ENCODE measurements at regions not wholly inside any gene's neighbourhood (a gene's known extent, or its start where the extent isn't known, plus 50 kb on each side); places are given as distances from the start of the nearest gene placed in this dataset.

DNA sequence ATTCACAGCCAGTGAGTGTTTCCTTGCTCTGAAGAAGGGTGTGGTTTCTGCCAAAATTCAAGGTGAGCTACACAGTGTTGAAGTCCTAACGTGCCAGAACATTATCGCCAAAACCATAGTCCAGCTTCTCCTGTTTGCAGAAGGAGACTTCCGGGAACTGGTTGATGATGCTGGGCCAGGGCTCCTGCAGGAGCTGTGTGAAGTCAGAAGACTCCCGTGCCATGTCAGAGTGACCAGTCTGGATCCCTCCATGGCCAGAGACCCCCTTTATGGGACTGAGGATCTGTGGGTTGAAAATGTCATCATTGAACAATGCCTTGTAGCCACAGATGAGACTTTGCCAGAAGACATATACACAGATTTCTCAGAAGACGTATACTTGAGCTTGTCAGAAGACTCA lies 96.0 kb upstream of the RAB12 start:
- TF ChIP-seq, protein P1, sequence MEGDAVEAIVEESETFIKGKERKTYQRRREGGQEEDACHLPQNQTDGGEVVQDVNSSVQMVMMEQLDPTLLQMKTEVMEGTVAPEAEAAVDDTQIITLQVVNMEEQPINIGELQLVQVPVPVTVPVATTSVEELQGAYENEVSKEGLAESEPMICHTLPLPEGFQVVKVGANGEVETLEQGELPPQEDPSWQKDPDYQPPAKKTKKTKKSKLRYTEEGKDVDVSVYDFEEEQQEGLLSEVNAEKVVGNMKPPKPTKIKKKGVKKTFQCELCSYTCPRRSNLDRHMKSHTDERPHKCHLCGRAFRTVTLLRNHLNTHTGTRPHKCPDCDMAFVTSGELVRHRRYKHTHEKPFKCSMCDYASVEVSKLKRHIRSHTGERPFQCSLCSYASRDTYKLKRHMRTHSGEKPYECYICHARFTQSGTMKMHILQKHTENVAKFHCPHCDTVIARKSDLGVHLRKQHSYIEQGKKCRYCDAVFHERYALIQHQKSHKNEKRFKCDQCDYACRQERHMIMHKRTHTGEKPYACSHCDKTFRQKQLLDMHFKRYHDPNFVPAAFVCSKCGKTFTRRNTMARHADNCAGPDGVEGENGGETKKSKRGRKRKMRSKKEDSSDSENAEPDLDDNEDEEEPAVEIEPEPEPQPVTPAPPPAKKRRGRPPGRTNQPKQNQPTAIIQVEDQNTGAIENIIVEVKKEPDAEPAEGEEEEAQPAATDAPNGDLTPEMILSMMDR (IDR thresholded peaks at IDR 0.05 in 8 of 11, conservative IDR thresholded peaks at IDR 0.05 in 3 of 11): no peak
- TF ChIP-seq POLR2A (IDR thresholded peaks at IDR 0.05) (no peak), POLR2AphosphoS5 (IDR thresholded peaks at IDR 0.05) (no peak)
- DNase-seq: no peak
- intact Hi-C loops (cut with DNase I; ENCODE audit: low total_unique reads): no loop called here
- H3K9me3 ChIP-seq: no peaks in the 10 kb centered on the region
- H3K36me3 ChIP-seq: no peaks in the 10 kb centered on the region
- H3K27me3 ChIP-seq (replicated peaks in 1 of 7): peaks cover 0 to 9% (median 0%) of the 10 kb centered on the region in 7 donors
- H3K27ac ChIP-seq: no peak overlapping the region
- H3K4me1 ChIP-seq: no peaks in the 10 kb centered on the region
- 86 to 94% (median 93%) methylated on average over 5 of the region's 5 CpGs for WGBS, 5 donors
- H3K4me3 ChIP-seq: no peak overlapping the region

GRCh38 chr18:8514409-8514808 lies 94.8 kb upstream of the RAB12 start:
- no peaks in the 10 kb centered on the region for H3K9me3 ChIP-seq
- DNase-seq: no peak
- no peak overlapping the region for H3K4me3 ChIP-seq
- H3K4me1 ChIP-seq: no peaks in the 10 kb centered on the region
- intact Hi-C loops (cut with DNase I; ENCODE audit: low total_unique reads): no loop called here
- H3K36me3 ChIP-seq: no peaks in the 10 kb centered on the region
- WGBS, 5 donors: 81 to 95% (median 89%) methylated on average over 4 of the region's 4 CpGs
- H3K27me3 ChIP-seq (replicated peaks in 1 of 7): peaks cover 0 to 9% (median 0%) of the 10 kb centered on the region in 7 donors
- no peak overlapping the region for H3K27ac ChIP-seq
- TF ChIP-seq, protein P1 (IDR thresholded peaks at IDR 0.05 in 8 of 11, conservative IDR thresholded peaks at IDR 0.05 in 3 of 11): no peak
- TF ChIP-seq POLR2A (IDR thresholded peaks at IDR 0.05): no peak
- TF ChIP-seq POLR2AphosphoS5 (IDR thresholded peaks at IDR 0.05): no peak

DNA sequence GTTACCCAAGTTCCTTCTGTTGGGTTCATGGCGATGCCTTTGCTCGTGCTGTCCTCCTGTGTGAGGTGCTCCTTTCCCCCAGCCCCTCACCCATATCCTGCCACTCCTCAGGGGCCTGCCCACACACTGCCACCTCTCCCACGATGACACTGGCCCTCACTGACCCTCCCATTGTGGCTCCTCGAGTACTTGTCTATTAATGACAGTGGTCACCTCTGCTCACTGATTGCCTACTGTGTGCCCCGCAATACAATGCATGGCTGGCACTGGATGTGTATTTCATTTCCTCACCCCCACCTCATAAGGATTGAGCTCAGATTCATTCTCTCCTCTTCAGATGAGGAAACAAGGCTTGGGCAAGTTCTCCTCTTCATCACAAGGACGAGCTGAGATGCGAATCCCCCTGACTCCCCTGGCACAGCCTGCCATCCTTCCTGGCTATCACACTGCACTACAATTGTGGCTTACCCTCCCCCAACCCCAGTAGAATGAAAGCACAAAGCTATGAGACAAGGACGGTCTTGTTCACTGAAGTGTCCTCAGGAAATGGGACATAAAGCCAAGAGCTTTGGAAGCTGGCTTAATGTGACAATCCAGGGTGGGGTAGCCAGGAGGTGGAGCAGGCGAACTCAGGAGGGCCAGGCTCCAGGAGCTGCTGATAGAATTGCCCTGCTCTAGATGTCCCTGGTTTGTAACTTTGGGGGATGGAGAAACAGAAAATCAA lies 93.9 kb upstream of the RAB12 start:
- Histone ChIP-seq H3K9me3 (peaks cover 0 to 3% (median 0%) of the 10 kb centered on the region in 8 donors), H3K4me1 (no peaks in the 10 kb centered on the region), H3K36me3 (no peaks in the 10 kb centered on the region), H3K27me3 (replicated peaks in 1 of 7) (peaks cover 0 to 9% (median 0%) of the 10 kb centered on the region in 7 donors), H3K27ac (no peak overlapping the region), H3K4me3 (no peak overlapping the region)
- TF ChIP-seq, protein P1 (IDR thresholded peaks at IDR 0.05 in 8 of 11, conservative IDR thresholded peaks at IDR 0.05 in 3 of 11): no peak
- TF ChIP-seq POLR2AphosphoS5 (IDR thresholded peaks at IDR 0.05): no peak
- TF ChIP-seq POLR2A (IDR thresholded peaks at IDR 0.05): no peak
- 72 to 86% (median 79%) methylated on average over 9 of the region's 9 CpGs for WGBS, 5 donors
- DNase-seq: no peak
- intact Hi-C loops (cut with DNase I; ENCODE audit: low total_unique reads): no loop called here

DNA sequence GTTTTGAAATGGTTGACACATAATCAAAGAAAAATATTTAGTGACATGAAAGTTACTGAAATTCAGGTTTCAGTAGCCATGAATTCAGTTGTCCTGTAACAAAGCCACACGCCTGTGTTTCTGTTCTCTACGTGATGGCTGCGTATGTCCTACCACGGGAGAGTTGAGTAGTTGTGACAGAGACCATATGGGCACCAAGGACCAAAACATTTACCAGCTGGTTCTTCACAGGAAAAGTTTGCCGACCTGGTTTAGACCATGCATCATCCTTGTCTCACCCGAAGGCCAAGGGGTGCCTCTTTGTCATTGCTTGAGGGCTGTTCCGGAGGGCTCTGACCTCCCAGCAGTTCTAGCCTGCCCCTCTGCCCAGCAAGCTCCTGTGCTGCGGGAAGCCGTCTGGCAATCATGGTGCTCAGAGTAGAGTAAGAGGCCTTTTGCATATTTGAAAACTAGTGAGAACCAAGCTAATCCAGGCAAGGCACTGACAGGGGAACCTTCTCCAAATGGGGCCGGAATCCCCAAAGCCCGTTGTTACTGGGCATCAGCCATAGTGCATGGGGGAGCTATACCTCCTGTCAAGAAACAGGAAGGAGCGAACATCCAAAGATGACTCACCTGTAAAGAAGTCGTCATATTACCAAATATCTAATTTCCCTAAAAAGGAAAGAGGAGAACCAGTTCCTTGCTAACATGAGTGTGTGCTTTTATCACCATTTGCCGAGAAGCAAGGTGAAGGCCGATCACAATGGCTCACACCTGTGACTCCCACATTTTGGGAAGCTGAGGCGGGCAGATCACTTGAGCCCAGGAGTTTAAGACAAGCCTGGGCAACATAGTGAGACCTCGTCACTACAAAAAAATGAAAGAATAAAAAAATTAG lies 92.6 kb upstream of the RAB12 start:
- H3K27me3 ChIP-seq (replicated peaks in 1 of 7): peaks cover 0 to 10% (median 0%) of the 10 kb centered on the region in 7 donors
- H3K4me3 ChIP-seq: no peak overlapping the region
- WGBS, 5 donors: 74 to 89% (median 81%) methylated on average over 17 of the region's 17 CpGs
- DNase-seq: no peak
- H3K4me1 ChIP-seq: no peaks in the 10 kb centered on the region
- TF ChIP-seq POLR2AphosphoS5 (IDR thresholded peaks at IDR 0.05) (no peak), POLR2A (IDR thresholded peaks at IDR 0.05) (no peak)
- TF ChIP-seq, protein P1 (IDR thresholded peaks at IDR 0.05 in 8 of 11, conservative IDR thresholded peaks at IDR 0.05 in 3 of 11): no peak
- peaks cover 0 to 16% (median 8%) of the 10 kb centered on the region in 8 donors for H3K9me3 ChIP-seq
- H3K27ac ChIP-seq: no peak overlapping the region
- intact Hi-C loops (cut with DNase I; ENCODE audit: low total_unique reads): no loop called here
- H3K36me3 ChIP-seq: no peaks in the 10 kb centered on the region
